HG02678 (cell line): ENCODE measurements at regions not wholly inside any gene's neighbourhood (a gene's known extent, or its start where the extent isn't known, plus 50 kb on each side); places are given as distances from the start of the nearest gene placed in this dataset.
A peak's percentile ranks its signal among the peaks of the same experiment; 100 is the strongest.
"Not testable (repeated sequence)": the region's sequence is repeated elsewhere in the genome, so short reads cannot be mapped to it uniquely, and the experiment has no call there.

Source experiments
- ATAC-seq: cut with Tn5 transposase; IDR thresholded peaks from one replicate; pipeline ENCODE4 v1.9.1; 2021; ENCODE audit warnings: mild to moderate bottlenecking, moderate library complexity; ENCODE audit not compliant: unreplicated experiment

- ATAC-seq: no peak
Measured at GRCh38 chr3:158882445-158882844, 80.6 kb downstream of the MFSD1 start.

- ATAC-seq: no peak
Measured at GRCh38 chr3:158896729-158897128, 94.9 kb downstream of the MFSD1 start.

DNA sequence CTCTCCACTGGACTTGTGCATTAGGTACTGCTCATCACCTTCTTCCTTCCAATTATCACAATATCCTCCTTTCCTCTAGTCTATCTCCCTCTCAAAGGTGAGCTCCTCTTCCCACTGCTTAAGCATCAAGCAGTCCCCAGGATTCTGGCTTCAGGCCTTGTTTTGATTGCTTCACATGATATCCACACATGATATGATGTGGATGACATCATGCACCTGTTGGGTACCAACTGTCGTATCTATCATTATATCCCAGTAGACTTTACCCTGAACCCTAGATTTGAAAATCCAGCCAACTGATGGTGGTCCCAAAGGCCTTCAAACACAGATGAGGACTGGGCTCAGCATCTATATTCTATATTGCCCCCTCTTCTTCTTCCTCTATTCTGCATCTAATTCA, 104.9 kb downstream of the MFSD1 start:
- no peak for ATAC-seq

DNA sequence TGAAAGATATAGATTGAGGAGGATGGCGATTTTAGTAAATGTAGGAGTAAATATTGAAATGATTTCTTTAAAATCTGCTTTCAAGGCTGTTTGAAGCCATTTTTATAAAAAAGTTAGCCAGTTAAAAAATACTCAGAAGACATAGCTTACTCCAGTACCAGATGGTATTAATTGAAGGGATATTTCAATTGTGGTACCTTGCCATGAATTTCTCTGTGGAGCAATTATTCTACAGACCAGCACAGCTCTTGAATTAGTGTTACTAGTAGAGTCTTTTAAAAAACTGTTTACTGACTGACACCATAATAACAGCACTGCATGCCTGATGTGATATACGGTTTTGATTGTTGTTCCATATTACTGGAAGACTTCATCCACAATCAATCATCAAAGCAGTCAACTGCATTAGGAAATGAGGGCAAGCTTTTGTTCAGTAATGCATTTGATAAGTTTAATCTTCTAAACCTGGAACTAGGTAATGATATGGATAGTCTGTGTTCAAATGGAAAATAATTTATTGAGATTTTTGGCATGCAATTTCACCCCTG, 106.4 kb downstream of the MFSD1 start:
- no peak for ATAC-seq

- ATAC-seq: no peak
Measured at GRCh38 chr3:158909870-158910269, 108.0 kb downstream of the MFSD1 start.

GRCh38 chr3:158911586-158911985, 109.7 kb downstream of the MFSD1 start:
- ATAC-seq: no peak

- ATAC-seq: no peak
Measured at GRCh38 chr3:158912188-158912587, 110.3 kb downstream of the MFSD1 start.

DNA sequence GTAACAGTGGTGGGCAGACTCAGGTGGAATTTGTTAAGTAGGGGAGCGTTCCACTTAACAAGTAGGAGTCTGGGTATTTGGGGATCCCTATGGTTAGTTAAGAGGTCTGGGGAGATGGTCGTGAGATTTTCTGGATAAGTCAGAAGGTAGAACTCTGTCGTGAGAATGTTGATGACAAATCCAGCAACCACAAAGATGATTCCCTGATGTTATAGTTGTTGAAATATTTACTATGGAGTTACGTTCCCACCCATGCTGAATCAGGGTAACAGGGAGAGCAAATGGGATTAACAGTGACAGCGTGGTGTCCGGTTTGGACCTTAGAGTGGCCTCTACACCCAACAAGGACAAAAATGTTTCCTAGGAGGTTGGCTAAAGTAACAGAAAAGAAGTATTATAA, 110.8 kb downstream of the MFSD1 start:
- no peak for ATAC-seq

DNA sequence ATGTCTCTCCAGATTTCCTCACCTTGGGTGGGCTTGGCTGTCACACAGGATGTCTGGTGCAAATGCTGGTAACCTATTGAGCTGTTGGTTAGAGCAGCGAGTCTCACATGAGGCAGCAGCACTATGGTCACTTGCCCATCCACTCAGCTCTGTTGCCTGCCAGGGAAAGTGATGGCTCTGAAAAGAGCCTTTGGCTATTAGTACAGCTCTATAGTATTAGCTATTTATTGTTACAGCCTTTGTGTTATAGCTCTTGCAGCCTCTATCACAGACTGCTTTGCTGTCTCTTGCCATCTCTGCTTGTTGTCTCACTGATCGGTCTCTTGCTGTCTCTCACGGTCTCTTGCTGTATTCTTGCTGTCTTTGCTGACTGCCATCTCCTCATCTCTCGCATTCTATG, 114.3 kb downstream of the MFSD1 start:
- ATAC-seq: no peak

DNA sequence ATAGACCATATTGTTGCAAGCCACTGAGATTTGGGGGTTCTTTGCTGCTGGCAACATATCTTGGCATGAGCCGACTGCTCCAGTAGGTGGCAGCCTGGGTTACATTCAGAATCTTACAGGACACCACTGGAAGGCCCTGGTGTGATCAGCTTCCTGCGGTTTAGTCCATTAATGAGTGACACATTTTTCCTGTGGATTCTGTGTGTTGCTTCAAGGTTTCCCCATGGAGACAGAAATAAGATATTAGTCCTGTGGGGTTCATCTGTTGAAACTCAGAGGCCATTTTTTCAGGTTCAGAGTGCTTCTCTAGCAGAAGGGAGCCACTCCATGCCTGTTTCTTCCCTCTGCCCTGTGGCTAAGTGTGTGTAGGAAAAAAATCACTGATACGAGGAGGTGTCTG, 116.2 kb downstream of the MFSD1 start:
- ATAC-seq: peak; percentile 77

DNA sequence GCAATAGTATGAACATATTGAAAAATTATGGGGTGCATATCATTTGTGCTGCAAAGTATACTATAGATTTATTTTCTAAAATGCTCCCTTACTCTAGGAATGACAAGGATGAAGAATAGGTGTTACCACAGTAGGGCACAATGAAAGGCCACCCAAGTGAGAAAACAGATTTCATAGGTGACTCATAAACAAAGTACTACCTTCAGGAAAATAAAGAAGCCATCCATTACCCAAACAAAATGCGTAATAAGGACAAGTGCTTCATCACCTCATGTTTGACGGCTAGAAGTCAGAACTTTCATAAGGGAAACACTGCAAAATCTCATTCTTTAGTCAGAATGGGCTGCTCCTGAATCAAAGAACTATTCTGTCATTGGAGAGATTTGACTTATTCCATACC, 116.6 kb downstream of the MFSD1 start:
- ATAC-seq: no peak

- ATAC-seq: no peak
Measured at GRCh38 chr3:158920371-158920770, 118.5 kb downstream of the MFSD1 start.

- no peak for ATAC-seq
Measured at GRCh38 chr3:158925021-158925420, 123.2 kb downstream of the MFSD1 start.

GRCh38 chr3:158925828-158926494, 124.1 kb downstream of the MFSD1 start:
- no peak for ATAC-seq

DNA sequence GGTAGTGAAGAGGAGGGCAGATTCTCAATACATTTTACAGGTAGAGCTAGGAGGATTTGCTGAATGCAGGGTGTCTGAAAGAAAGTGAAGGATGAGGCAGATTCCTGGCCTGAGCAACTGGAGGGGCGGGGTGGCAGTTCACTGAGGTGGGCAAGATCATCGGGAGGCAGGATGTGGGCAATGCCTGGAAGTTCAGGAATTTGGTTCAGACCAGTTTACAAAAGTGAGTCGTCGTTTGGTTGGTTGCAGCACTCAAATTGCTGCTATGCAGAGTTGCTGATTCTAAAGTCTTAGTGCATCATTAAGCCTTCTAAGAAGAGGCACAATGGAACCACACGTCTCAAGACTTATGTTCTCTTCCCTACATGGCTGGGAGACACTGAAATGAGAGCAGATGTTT, 134.0 kb downstream of the MFSD1 start:
- ATAC-seq: no peak

DNA sequence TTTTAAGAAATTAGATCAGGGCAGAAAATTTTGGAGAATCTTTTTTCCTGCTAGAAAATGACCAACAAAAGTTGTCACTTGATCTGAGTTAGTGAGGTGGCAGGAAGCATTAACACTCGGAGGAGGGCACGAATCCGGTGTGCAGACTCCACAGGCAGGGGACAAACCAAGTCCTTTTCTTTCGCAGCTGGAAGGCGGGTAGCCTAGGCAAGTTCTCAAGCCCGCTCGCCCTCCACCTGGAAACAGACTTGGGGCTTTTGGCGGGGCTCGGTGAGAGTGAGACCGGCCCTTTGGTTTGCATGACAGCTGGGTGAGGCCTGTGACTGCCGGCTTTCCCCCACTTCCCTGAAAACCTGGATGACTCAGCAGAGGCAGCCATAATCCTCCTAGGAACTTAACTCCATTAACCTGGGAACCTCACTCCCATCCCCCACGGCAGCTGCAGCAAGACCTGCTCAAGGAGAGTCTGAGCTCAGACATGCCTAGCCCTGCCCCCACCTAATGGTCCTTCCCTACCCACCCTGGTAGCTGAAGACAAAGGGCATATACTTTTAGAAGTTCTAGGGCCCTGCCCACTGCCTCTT, 134.8 kb downstream of the MFSD1 start:
- ATAC-seq: no peak

DNA sequence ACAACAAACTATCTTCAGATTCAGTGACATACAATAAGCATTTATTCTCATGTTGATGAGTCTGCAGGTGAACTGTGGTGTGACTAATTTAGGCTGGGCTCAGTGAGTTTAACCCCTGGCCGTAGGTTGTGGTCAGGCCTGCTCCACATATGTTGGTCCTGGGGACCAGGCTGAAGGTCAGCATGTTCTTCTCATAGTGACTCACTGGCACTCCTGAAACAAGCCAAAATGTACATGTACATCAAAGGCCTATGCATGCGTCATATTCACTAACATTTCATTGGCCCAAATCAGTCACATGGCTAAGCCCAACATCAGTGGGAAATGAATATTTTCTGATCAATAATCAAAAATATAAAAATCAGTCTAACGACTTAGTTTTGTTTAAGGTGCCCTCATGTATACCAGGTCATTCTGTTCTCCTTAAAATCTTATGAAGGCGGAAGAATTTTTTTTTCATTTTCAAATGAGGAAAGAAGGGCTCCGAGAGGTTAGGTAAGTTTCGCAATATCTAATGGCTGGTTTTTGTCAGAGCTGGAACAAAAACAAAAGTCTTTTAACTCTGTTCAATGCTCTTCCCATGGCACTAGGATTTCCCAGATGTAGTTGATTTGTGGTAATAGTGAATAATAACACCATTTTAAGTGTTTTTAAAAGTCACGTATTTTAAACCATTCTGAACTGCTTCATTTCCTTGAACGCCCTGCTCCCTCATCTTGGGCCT, 148.5 kb downstream of the MFSD1 start:
- no peak for ATAC-seq

DNA sequence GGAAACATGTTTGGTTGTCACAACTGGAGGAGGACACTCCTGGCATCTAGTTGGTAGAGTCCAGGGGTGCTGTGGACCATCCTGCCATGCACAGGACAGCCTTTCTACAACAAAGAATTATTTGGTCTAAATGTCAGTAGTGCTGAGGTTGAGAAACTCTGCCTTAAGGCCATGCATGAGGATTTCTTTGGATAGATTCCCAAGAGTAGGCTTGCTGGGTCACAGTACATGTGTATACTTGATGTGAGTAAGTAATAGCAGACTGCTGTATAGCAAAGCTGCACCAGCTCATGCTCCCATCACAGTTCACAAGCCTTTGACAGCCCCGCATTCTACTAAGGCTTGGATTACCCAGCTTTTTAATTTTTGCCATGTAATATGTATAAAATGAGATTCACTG, 151.3 kb downstream of the MFSD1 start:
- ATAC-seq: no peak

GRCh38 chr3:158954420-158954819, 152.6 kb downstream of the MFSD1 start:
- no peak for ATAC-seq

DNA sequence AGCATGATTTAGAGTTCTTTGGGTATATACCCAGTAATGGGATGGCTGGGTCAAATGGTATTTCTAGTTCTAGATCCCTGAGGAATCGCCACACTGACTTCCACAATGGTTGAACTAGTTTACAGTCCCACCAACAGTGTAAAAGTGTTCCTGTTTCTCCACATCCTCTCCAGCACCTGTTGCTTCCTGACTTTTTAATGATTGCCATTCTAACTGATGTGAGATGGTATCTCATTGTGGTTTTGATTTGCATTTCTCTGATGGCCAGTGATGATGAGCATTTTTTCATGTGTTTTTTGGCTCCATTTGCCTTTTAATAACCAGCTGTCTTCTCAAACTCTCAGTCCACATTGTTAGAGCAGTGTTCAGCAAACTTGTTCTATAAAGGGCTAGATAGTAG, 155.9 kb downstream of the MFSD1 start:
- ATAC-seq: not testable (repeated sequence)

DNA sequence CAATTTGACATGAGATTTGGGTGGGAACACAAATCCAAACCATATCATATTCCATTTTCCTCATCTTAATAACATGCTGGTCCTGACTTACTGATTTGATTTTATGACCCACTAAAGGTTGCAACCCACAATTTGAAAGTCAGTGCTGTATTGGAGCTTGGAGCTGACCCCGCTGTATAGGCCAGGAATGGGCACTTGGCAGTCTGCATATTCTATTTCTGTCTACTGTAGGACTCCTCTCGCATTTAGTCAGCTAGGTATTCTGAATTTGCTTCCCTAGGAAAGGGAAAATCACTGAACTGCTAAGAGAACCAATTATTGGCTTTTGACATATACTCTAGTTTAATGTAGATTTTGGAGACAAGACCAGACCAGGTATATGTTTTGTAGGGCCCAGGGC, 157.0 kb downstream of the MFSD1 start:
- ATAC-seq: no peak

GRCh38 chr3:158961471-158961870, 159.6 kb downstream of the MFSD1 start:
- no peak for ATAC-seq
